Duodenal mucosa (tissue), 2 donors: ENCODE measurements at regions not wholly inside any gene's neighbourhood (a gene's known extent, or its start where the extent isn't known, plus 50 kb on each side); places are given as distances from the start of the nearest gene placed in this dataset.
"Not testable (repeated sequence)": the region's sequence is repeated elsewhere in the genome, so short reads cannot be mapped to it uniquely, and the experiment has no call there.

Experiments used
- H3K27ac ChIP-seq: one replicate; pipeline ENCODE4 v1.7.0; 2013; ENCODE audit warnings: low read depth, low read length
- H3K27me3 ChIP-seq, 2 donors: one replicate each; pipeline ENCODE4 v1.7.0; 2013; ENCODE audit warnings: low read length in 2 of 2, control low read depth in 1 of 2; ENCODE audit not compliant: insufficient read depth in 2 of 2, control insufficient read depth in 1 of 2
- H3K36me3 ChIP-seq, 2 donors: one replicate each; pipeline ENCODE4 v1.7.0; 2013; ENCODE audit warnings: low read length in 2 of 2, control low read depth in 1 of 2; ENCODE audit not compliant: insufficient read depth in 2 of 2, control insufficient read depth in 1 of 2
- H3K4me1 ChIP-seq, 2 donors: one replicate each; pipeline ENCODE4 v1.7.0; 2013; ENCODE audit warnings: low read length in 2 of 2, control low read depth in 1 of 2; ENCODE audit not compliant: insufficient read depth in 2 of 2, control insufficient read depth in 1 of 2
- H3K4me3 ChIP-seq, 2 donors: one replicate each; pipeline ENCODE4 v1.7.0; 2013; ENCODE audit warnings: low read length in 2 of 2, low read depth in 1 of 2
- H3K9ac ChIP-seq, 2 donors: one replicate each; pipeline ENCODE4 v1.7.0; 2013; ENCODE audit warnings: low read length in 2 of 2, low read depth in 1 of 2
- H3K9me3 ChIP-seq, 2 donors: one replicate each; pipeline ENCODE4 v1.7.0; 2013; ENCODE audit warnings: low read length in 2 of 2, control low read depth in 1 of 2; ENCODE audit not compliant: control insufficient read depth in 1 of 2

GRCh38 chr22:11253000-11253511 is 4274.9 kb upstream of the OR11H1 start:
- Histone ChIP-seq H3K36me3 (no peaks in the 10 kb centered on the region), H3K4me3 (no peak overlapping the region), H3K27me3 (no peaks in the 10 kb centered on the region), H3K9me3 (no peaks in the 10 kb centered on the region), H3K27ac (no peak overlapping the region), H3K4me1 (no peaks in the 10 kb centered on the region), H3K9ac (no peak overlapping the region)

- not testable (repeated sequence) for H3K4me1 ChIP-seq, H3K36me3 ChIP-seq, H3K27me3 ChIP-seq, H3K4me3 ChIP-seq, H3K27ac ChIP-seq, H3K9ac ChIP-seq, H3K9me3 ChIP-seq
These were observed 4257.0 kb upstream of the OR11H1 start for GRCh38 chr22:11270981-11271380.

- not testable (repeated sequence) for H3K27ac ChIP-seq, H3K36me3 ChIP-seq, H3K4me3 ChIP-seq, H3K4me1 ChIP-seq, H3K9ac ChIP-seq, H3K27me3 ChIP-seq
- peaks cover 13 to 22% of the 10 kb centered on the region in 2 donors for H3K9me3 ChIP-seq
These were observed 4242.7 kb upstream of the OR11H1 start for GRCh38 chr22:11285116-11285838.

DNA sequence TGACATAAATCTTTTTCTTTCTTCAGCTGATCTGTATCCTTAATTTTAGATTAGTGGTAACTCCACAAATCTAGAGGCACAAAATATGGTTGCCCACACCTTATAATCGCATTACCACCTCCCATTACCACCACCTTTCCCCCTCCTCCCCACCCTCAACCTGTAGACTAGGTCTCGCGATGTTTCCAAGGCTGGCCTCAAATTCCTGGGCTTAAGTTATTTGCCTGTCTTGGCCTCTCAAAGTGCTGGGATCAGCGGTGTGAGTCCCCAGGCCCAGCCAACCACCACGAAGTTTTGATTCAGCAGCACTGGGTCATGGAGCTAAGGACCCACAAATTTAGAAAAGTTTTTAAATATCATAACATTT is 4242.2 kb upstream of the OR11H1 start:
- peaks cover 13 to 24% of the 10 kb centered on the region in 2 donors for H3K9me3 ChIP-seq
- not testable (repeated sequence) for H3K4me3 ChIP-seq, H3K9ac ChIP-seq, H3K4me1 ChIP-seq, H3K27me3 ChIP-seq, H3K36me3 ChIP-seq, H3K27ac ChIP-seq

GRCh38 chr22:11288246-11289220 is 4239.5 kb upstream of the OR11H1 start:
- not testable (repeated sequence) for H3K27me3 ChIP-seq, H3K4me3 ChIP-seq
- peaks cover 13 to 24% of the 10 kb centered on the region in 2 donors for H3K9me3 ChIP-seq

GRCh38 chr22:11298126-11298893 is 4229.7 kb upstream of the OR11H1 start:
- H3K9me3 ChIP-seq, result peaks cover 13 to 23% of the 10 kb centered on the region in 2 donors

More at GRCh38 chr22:11288246-11289220, 4239.5 kb upstream of the OR11H1 start:
- not testable (repeated sequence) for H3K27ac ChIP-seq, H3K36me3 ChIP-seq, H3K9ac ChIP-seq, H3K4me1 ChIP-seq

GRCh38 chr22:11302427-11302826 is 4225.6 kb upstream of the OR11H1 start:
- not testable (repeated sequence) for H3K4me3 ChIP-seq, H3K27me3 ChIP-seq, H3K36me3 ChIP-seq, H3K9ac ChIP-seq, H3K27ac ChIP-seq, H3K4me1 ChIP-seq
- peaks cover 26 to 37% of the 10 kb centered on the region in 2 donors for H3K9me3 ChIP-seq

More at GRCh38 chr22:11298126-11298893, 4229.7 kb upstream of the OR11H1 start:
- not testable (repeated sequence) for H3K27ac ChIP-seq, H3K4me3 ChIP-seq, H3K9ac ChIP-seq, H3K4me1 ChIP-seq, H3K27me3 ChIP-seq, H3K36me3 ChIP-seq

- not testable (repeated sequence) for H3K4me1 ChIP-seq, H3K4me3 ChIP-seq, H3K27me3 ChIP-seq, H3K36me3 ChIP-seq, H3K27ac ChIP-seq, H3K9ac ChIP-seq
- H3K9me3 ChIP-seq, result peaks cover 24 to 36% of the 10 kb centered on the region in 2 donors
These were observed 4225.1 kb upstream of the OR11H1 start for GRCh38 chr22:11302904-11303303.

- H3K27me3 ChIP-seq, H3K36me3 ChIP-seq, H3K27ac ChIP-seq, H3K9ac ChIP-seq, H3K4me1 ChIP-seq, H3K4me3 ChIP-seq: not testable (repeated sequence)
- H3K9me3 ChIP-seq, result peaks cover 25 to 45% of the 10 kb centered on the region in 2 donors
These were observed 4222.8 kb upstream of the OR11H1 start for GRCh38 chr22:11305179-11305578.
